Cardiac fibroblast (primary cell): ENCODE measurements at regions not wholly inside any gene's neighbourhood (a gene's known extent, or its start where the extent isn't known, plus 50 kb on each side); places are given as distances from the start of the nearest gene placed in this dataset.

Source experiments
- DNase-seq, 2 donors: peaks; one replicate each; pipeline versions ENCODE4 v3.0.0 to v3.0.0-alpha.2; 2010; ENCODE audit warnings: low read depth in 2 of 2
- H3K4me3 ChIP-seq, 2 donors: replicated peaks in 1 of 2; 1 replicate in 1 of 2; 2 replicates in 1 of 2; pipeline ENCODE4 v1.5.1; 2011; ENCODE audit warnings: low read depth in 2 of 2, low read length in 2 of 2, mild to moderate bottlenecking in 2 of 2, moderate library complexity in 1 of 2
- CTCF ChIP-seq: IDR thresholded peaks from one replicate; pipeline ENCODE4 v1.5.1; 2011; ENCODE audit warnings: low read depth, mild to moderate bottlenecking, low read length, inconsistent platforms

- no peak for TF ChIP-seq CTCF
- DNase-seq = no peak
- no peak overlapping the region for H3K4me3 ChIP-seq
Observed at GRCh38 chr11:30749268-30749667, 163.1 kb upstream of the MPPED2 start.

- TF ChIP-seq CTCF = no peak
- H3K4me3 ChIP-seq = no peak overlapping the region
- peak in 1 of 2 donors; percentile 43 for DNase-seq
Observed at GRCh38 chr11:30741039-30741550, 154.9 kb upstream of the MPPED2 start.

GRCh38 chr11:30740091-30740490 lies 153.9 kb upstream of the MPPED2 start:
- DNase-seq = no peak
- H3K4me3 ChIP-seq = no peak overlapping the region
- TF ChIP-seq CTCF = no peak

- no peak overlapping the region for H3K4me3 ChIP-seq
- no peak for TF ChIP-seq CTCF
- DNase-seq = no peak
Observed at GRCh38 chr11:30735946-30736345, 149.8 kb upstream of the MPPED2 start.

- no peak for TF ChIP-seq CTCF
- DNase-seq = no peak
- H3K4me3 ChIP-seq = no peak overlapping the region
Observed at GRCh38 chr11:30733748-30734147, 147.6 kb upstream of the MPPED2 start.

GRCh38 chr11:30730011-30730410 lies 143.9 kb upstream of the MPPED2 start:
- DNase-seq = no peak
- no peak overlapping the region for H3K4me3 ChIP-seq
- TF ChIP-seq CTCF = no peak

GRCh38 chr11:30729187-30729713 lies 143.1 kb upstream of the MPPED2 start:
- DNase-seq = no peak
- no peak for TF ChIP-seq CTCF
- no peak overlapping the region for H3K4me3 ChIP-seq
